A673 (cell line): ENCODE measurements at regions not wholly inside any gene's neighbourhood (a gene's known extent, or its start where the extent isn't known, plus 50 kb on each side); places are given as distances from the start of the nearest gene placed in this dataset.

Source experiments
- BruUV-seq: library from RNA; stranded (reverse); fragments of 400-500 nt; replicated peaks from 2 replicates; lab custom pipeline; 2021; lab: Mats Ljungman, UMichigan
- CTCF ChIA-PET: fragments of 300-600 bp; sonication (Branson Sonifier 250); formaldehyde crosslinking; loops from one replicate; lab custom pipeline; 2022; ENCODE audit warnings: antibody characterized with exemption; lab: Charles Lee
- POLR2A ChIA-PET: fragments of 300-600 bp; sonication (Branson Sonifier 250); formaldehyde crosslinking; loops from one replicate; lab custom pipeline; 2022; ENCODE audit warnings: antibody characterized with exemption; ENCODE audit not compliant: low non-redundant PET; lab: Charles Lee
- DNase-seq: peaks from one replicate; pipeline ENCODE4 v3.0.0-alpha.2; 2015; ENCODE audit warnings: low spot score
- H3K27ac ChIP-seq: fragments of 200-600 bp; sonication (generic); 2 replicates; pipeline ENCODE4 v1.5.1; 2016; ENCODE audit warnings: mixed run types, low read depth, mild to moderate bottlenecking, mixed read lengths, antibody characterized with exemption, low read length; ENCODE audit not compliant: poor library complexity, severe bottlenecking
- H3K27me3 ChIP-seq: fragments of 200-600 bp; sonication (generic); replicated peaks from 2 replicates; pipeline ENCODE4 v1.6.1; 2017; ENCODE audit warnings: mixed run types, low read depth, mild to moderate bottlenecking, mixed read lengths, antibody characterized with exemption, low read length; ENCODE audit not compliant: insufficient read depth, poor library complexity
- H3K36me3 ChIP-seq: fragments of 200-600 bp; sonication (generic); 2 replicates; pipeline ENCODE4 v1.6.1; 2016; ENCODE audit warnings: mixed run types, mild to moderate bottlenecking, mixed read lengths, antibody characterized with exemption, low read length; ENCODE audit not compliant: insufficient read depth, poor library complexity, severe bottlenecking
- H3K4me1 ChIP-seq: fragments of 200-600 bp; sonication (generic); 2 replicates; pipeline ENCODE4 v1.6.1; 2017; ENCODE audit warnings: mixed run types, mild to moderate bottlenecking, mixed read lengths, antibody characterized with exemption, low read length; ENCODE audit not compliant: insufficient read depth, poor library complexity, severe bottlenecking
- H3K4me3 ChIP-seq: fragments of 200-600 bp; sonication (generic); 2 replicates; pipeline ENCODE4 v1.5.1; 2016; ENCODE audit warnings: low read depth, mixed run types, mild to moderate bottlenecking, mixed read lengths, low read length; ENCODE audit not compliant: poor library complexity, severe bottlenecking
- H3K9me3 ChIP-seq: fragments of 200-600 bp; sonication (generic); 2 replicates; pipeline ENCODE4 v1.6.1; 2016; ENCODE audit warnings: mixed run types, low read depth, mild to moderate bottlenecking, mixed read lengths, antibody characterized with exemption, low read length; ENCODE audit not compliant: poor library complexity, severe bottlenecking
- CTCF ChIP-seq: fragments of 300-800, 200-600 bp; sonication (generic); conservative IDR thresholded peaks from 2 replicates; pipeline ENCODE4 v1.5.1; 2017; ENCODE audit warnings: low read depth, mild to moderate bottlenecking, antibody characterized with exemption, low read length, moderate library complexity, mixed read lengths
- EZH2 ChIP-seq: fragments of 200-600 bp; sonication (generic); IDR thresholded peaks from 2 replicates; pipeline ENCODE4 v1.6.1; 2017; ENCODE audit warnings: borderline replicate concordance, low read depth, mild to moderate bottlenecking, mixed read lengths, antibody characterized with exemption, low read length; ENCODE audit not compliant: poor library complexity, severe bottlenecking
- intact Hi-C: fragments of 100-400 bp; cut with micrococcal nuclease; formaldehyde crosslinking; loops from one replicate; pipeline ENCODE4 v1.10.0; 2022; ENCODE audit not compliant: unreplicated experiment

- Histone ChIP-seq H3K9me3 (no peaks in the 10 kb centered on the region), H3K36me3 (no peaks in the 10 kb centered on the region), H3K4me1 (no peaks in the 10 kb centered on the region), H3K27me3 (no peaks in the 10 kb centered on the region), H3K27ac (no peak overlapping the region), H3K4me3 (no peak overlapping the region)
- intact Hi-C loops: no loop called here
- ChIA-PET CTCF (no interaction called here), POLR2A (no interaction called here)
- no TSS peak for BruUV-seq
- DNase-seq: no peak
- no peak for TF ChIP-seq EZH2
- TF ChIP-seq CTCF: no peak
Measured at GRCh38 chr13:80903911-80904310, 563.0 kb upstream of the SPRY2 start.

- POLR2A ChIA-PET: no interaction called here
- no TSS peak for BruUV-seq
Measured at GRCh38 chr13:80901530-80901929, 560.6 kb upstream of the SPRY2 start.

GRCh38 chr13:80901111-80901510 lies 560.2 kb upstream of the SPRY2 start:
- Histone ChIP-seq H3K27me3 (no peaks in the 10 kb centered on the region), H3K4me1 (no peaks in the 10 kb centered on the region), H3K9me3 (no peaks in the 10 kb centered on the region), H3K36me3 (no peaks in the 10 kb centered on the region), H3K4me3 (no peak overlapping the region), H3K27ac (no peak overlapping the region)
- CTCF ChIA-PET: no interaction called here
- intact Hi-C loops: no loop called here
- no peak for DNase-seq
- POLR2A ChIA-PET: no interaction called here
- TF ChIP-seq CTCF (no peak), EZH2 (no peak)
- no TSS peak for BruUV-seq

More at GRCh38 chr13:80901530-80901929, 560.6 kb upstream of the SPRY2 start:
- CTCF ChIA-PET: no interaction called here
- Histone ChIP-seq H3K36me3 (no peaks in the 10 kb centered on the region), H3K4me1 (no peaks in the 10 kb centered on the region), H3K4me3 (no peak overlapping the region), H3K9me3 (no peaks in the 10 kb centered on the region), H3K27me3 (no peaks in the 10 kb centered on the region), H3K27ac (no peak overlapping the region)
- intact Hi-C loops: no loop called here
- no peak for TF ChIP-seq EZH2
- TF ChIP-seq CTCF: no peak
- DNase-seq: no peak
